MM.1S (cell line): ENCODE measurements at regions not wholly inside any gene's neighbourhood (a gene's known extent, or its start where the extent isn't known, plus 50 kb on each side); places are given as distances from the start of the nearest gene placed in this dataset.
"Not testable (repeated sequence)": the region's sequence is repeated elsewhere in the genome, so short reads cannot be mapped to it uniquely, and the experiment has no call there.

Experiments
- DNase-seq: peaks from one replicate; pipeline ENCODE4 v3.0.0-alpha.2; 2015
- H2AFZ ChIP-seq: fragments of 300-600 bp; sonication (generic); 2 replicates; pipeline ENCODE4 v1.6.0; 2016; ENCODE audit warnings: antibody characterized with exemption, low read length
- H3F3A ChIP-seq: fragments of 300-600 bp; sonication (generic); 2 replicates; pipeline ENCODE4 v1.6.1; 2016; ENCODE audit warnings: mild to moderate bottlenecking, antibody characterized with exemption, low read length, moderate library complexity, mixed read lengths; ENCODE audit not compliant: insufficient read depth
- H3K27ac ChIP-seq: fragments of 300-600 bp; sonication (generic); 2 replicates; pipeline ENCODE4 v1.5.1; 2016; ENCODE audit warnings: mild to moderate bottlenecking, low read length
- H3K27me3 ChIP-seq: fragments of 300-600 bp; sonication (generic); replicated peaks from 2 replicates; pipeline ENCODE4 v1.6.0; 2016; ENCODE audit warnings: low read length; ENCODE audit not compliant: insufficient read depth
- H3K36me3 ChIP-seq: fragments of 300-600 bp; sonication (generic); replicated peaks from 2 replicates; pipeline ENCODE4 v1.6.1; 2016; ENCODE audit warnings: mild to moderate bottlenecking, low read length, mixed read lengths; ENCODE audit not compliant: insufficient read depth
- H3K4me1 ChIP-seq: fragments of 300-600 bp; sonication (generic); 2 replicates; pipeline ENCODE4 v1.6.1; 2016; ENCODE audit warnings: low read length, mixed read lengths
- H3K4me2 ChIP-seq: fragments of 300-600 bp; sonication (generic); 2 replicates; pipeline ENCODE4 v1.6.0; 2016; ENCODE audit warnings: low read depth, low read length
- H3K4me3 ChIP-seq: fragments of 300-600 bp; sonication (generic); 2 replicates; pipeline ENCODE4 v1.5.1; 2016; ENCODE audit warnings: low read length, mixed read lengths
- H3K79me2 ChIP-seq: fragments of 300-600 bp; sonication (generic); 2 replicates; pipeline ENCODE4 v1.6.1; 2016; ENCODE audit warnings: mixed run types, low read length, mixed read lengths
- H3K9ac ChIP-seq: fragments of 300-600 bp; sonication (generic); 2 replicates; pipeline ENCODE4 v1.6.1; 2016; ENCODE audit warnings: low read length, mixed read lengths
- H3K9me2 ChIP-seq: fragments of 300-600 bp; sonication (generic); replicated peaks from 2 replicates; pipeline ENCODE4 v1.6.1; 2016; ENCODE audit warnings: mild to moderate bottlenecking, low read length, mixed read lengths; ENCODE audit not compliant: insufficient read depth
- H3K9me3 ChIP-seq: fragments of 300-600 bp; sonication (generic); replicated peaks from 2 replicates; pipeline ENCODE4 v1.6.1; 2016; ENCODE audit warnings: mild to moderate bottlenecking, low read length, mixed read lengths; ENCODE audit not compliant: insufficient read depth
- H4K20me1 ChIP-seq: fragments of 300-600 bp; sonication (generic); 2 replicates; pipeline ENCODE4 v1.6.1; 2016; ENCODE audit warnings: mild to moderate bottlenecking, low read length, moderate library complexity, mixed read lengths; ENCODE audit not compliant: insufficient read depth
- CTCF ChIP-seq: fragments of 300-600 bp; sonication (generic); IDR thresholded peaks from 2 replicates; pipeline ENCODE4 v1.5.1; 2016; ENCODE audit warnings: antibody characterized with exemption, low read length, mixed read lengths
- EZH2 ChIP-seq: fragments of 300-600 bp; sonication (generic); optimal IDR thresholded peaks from 2 replicates; pipeline ENCODE3; 2017; ENCODE audit warnings: low read depth, mild to moderate bottlenecking, antibody characterized with exemption, low read length, mixed read lengths
- EZH2phosphoT487 ChIP-seq: fragments of 300-600 bp; sonication (generic); IDR thresholded peaks from 2 replicates; pipeline ENCODE4 v1.6.1; 2018; ENCODE audit warnings: antibody characterized with exemption, low read length

GRCh38 chr2:136319237-136319636 lies 201.3 kb upstream of the CXCR4 start:
- Histone ChIP-seq H3K36me3 (no peaks in the 10 kb centered on the region), H3K4me3 (no peak overlapping the region), H3F3A (no peaks in the 10 kb centered on the region), H2AFZ (no peak overlapping the region), H3K9me3 (no peaks in the 10 kb centered on the region), H3K4me1 (no peaks in the 10 kb centered on the region), H3K9ac (no peak overlapping the region), H3K79me2 (no peaks in the 10 kb centered on the region), H3K27ac (no peak overlapping the region), H3K4me2 (no peak overlapping the region), H3K27me3 (peaks cover 23% of the 10 kb centered on the region), H3K9me2 (no peaks in the 10 kb centered on the region), H4K20me1 (no peaks in the 10 kb centered on the region)
- TF ChIP-seq CTCF (no peak), EZH2phosphoT487 (no peak), EZH2 (no peak)
- DNase-seq, result no peak

GRCh38 chr2:136314240-136314639 lies 196.3 kb upstream of the CXCR4 start:
- Histone ChIP-seq H3K79me2 (no peaks in the 10 kb centered on the region), H3K27me3 (peaks cover 2% of the 10 kb centered on the region), H3K4me2 (no peak overlapping the region), H3K9ac (no peak overlapping the region), H3K9me2 (no peaks in the 10 kb centered on the region), H3K27ac (no peak overlapping the region), H3K4me3 (no peak overlapping the region), H3K9me3 (no peaks in the 10 kb centered on the region), H3K36me3 (no peaks in the 10 kb centered on the region), H3F3A (no peaks in the 10 kb centered on the region), H3K4me1 (no peaks in the 10 kb centered on the region), H2AFZ (no peak overlapping the region), H4K20me1 (no peaks in the 10 kb centered on the region)
- no peak for DNase-seq
- TF ChIP-seq EZH2phosphoT487, result no peak
- TF ChIP-seq CTCF, result no peak
- TF ChIP-seq EZH2, result no peak

- not testable (repeated sequence) for H4K20me1 ChIP-seq, H3K9me3 ChIP-seq, H3K4me2 ChIP-seq, H3K4me3 ChIP-seq, H2AFZ ChIP-seq, H3K4me1 ChIP-seq, H3K9ac ChIP-seq, H3K27ac ChIP-seq, H3F3A ChIP-seq, H3K9me2 ChIP-seq, H3K36me3 ChIP-seq, DNase-seq, H3K27me3 ChIP-seq, H3K79me2 ChIP-seq
These were observed 194.6 kb upstream of the CXCR4 start for GRCh38 chr2:136312568-136312967.

GRCh38 chr2:136310797-136311603 lies 193.1 kb upstream of the CXCR4 start:
- Histone ChIP-seq H3K9ac (no peak overlapping the region), H3K9me2 (no peaks in the 10 kb centered on the region), H3K27me3 (no peaks in the 10 kb centered on the region; the same call in 1 of the 2 replicates), H3K4me2 (no peak overlapping the region), H3K4me3 (no peak overlapping the region), H3F3A (no peaks in the 10 kb centered on the region), H3K4me1 (no peaks in the 10 kb centered on the region), H3K79me2 (no peaks in the 10 kb centered on the region), H2AFZ (no peak overlapping the region), H4K20me1 (no peaks in the 10 kb centered on the region), H3K9me3 (no peaks in the 10 kb centered on the region), H3K27ac (no peak overlapping the region), H3K36me3 (no peaks in the 10 kb centered on the region)
- no peak for DNase-seq
- TF ChIP-seq EZH2 (no peak), CTCF (no peak), EZH2phosphoT487 (no peak)
